ENCODE measurements at regions not wholly inside any gene's neighbourhood (a gene's known extent, or its start where the extent isn't known, plus 50 kb on each side); places are given as distances from the start of the nearest gene placed in this dataset.

DNA sequence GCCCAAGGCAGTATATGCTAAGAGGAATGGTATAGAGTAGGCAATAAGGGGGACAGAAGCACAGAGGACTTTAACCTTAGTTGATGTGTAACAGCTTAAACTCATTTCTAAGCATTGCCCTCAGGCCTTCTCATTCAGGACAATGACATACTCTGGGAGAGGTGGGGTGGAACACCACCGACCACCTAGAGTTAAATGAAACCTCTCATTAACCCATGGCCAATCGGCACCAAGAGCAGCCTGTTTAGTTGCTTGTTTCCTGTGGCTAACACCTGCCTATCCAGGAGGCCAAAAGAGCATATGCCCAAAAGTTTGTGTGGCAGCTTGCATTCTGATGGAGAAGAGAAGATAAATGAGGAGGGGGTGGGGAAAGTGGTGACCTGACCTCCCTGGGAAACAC, 50.0 kb downstream of the PABIR2 start:
- DNase-seq (ENCODE audit: low read depth) = no peak

DNA sequence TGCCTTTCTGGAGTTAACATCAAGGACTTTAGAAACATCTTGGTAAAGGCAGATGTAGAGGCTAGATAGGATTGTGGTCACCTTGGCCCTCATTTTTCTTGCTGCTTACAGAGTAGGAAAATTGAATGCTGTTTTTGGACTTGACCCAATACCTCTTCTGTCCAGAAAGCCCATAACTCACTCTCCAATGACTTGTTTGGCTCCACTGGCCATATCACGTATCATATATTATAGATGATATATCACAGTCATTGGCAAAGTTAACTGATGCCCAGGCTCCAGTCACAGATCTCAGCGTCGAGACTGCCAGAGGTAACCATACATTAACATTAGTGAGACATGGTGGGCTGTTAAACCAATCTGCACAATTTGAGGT, 50.6 kb downstream of the PABIR2 start:
- no peak for DNase-seq (ENCODE audit: low read depth)

DNA sequence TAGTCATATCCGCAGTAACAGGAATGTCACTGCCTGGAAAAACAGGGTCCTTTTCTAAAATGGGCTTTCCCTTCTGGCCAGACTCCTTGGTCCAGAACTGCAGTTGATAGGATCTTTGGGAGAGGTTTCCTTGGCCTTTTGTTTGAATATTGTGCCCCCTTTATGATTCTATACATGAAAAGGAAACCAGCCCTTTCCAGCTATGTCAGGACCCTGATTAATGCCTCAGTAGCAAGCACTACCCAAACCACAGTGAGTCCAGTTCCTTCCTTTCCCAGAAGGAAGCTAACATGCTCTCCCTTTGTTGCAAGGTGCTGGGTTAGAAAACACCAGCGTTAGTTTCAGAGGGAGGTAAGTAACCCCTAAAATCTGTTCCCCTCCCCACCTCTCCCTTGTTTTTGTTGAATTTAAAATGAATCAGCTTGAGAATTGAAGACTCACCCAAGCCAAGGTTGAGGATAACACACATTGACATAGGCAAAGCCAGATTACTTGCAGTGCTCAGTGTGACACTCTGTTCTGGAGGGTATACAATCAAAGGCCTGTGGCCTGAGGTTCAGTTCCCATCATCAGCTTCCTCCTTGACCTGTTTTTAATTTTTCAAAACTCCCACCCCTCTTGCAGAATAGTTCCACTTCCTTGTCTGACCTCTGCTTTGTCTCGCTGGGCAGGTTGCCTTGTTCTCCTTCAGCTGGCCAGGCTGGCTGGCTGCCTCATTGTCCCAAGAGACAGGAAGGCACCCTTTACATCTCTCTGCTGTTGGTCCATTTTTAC, 51.2 kb downstream of the PABIR2 start:
- DNase-seq (ENCODE audit: low read depth) = no peak

DNA sequence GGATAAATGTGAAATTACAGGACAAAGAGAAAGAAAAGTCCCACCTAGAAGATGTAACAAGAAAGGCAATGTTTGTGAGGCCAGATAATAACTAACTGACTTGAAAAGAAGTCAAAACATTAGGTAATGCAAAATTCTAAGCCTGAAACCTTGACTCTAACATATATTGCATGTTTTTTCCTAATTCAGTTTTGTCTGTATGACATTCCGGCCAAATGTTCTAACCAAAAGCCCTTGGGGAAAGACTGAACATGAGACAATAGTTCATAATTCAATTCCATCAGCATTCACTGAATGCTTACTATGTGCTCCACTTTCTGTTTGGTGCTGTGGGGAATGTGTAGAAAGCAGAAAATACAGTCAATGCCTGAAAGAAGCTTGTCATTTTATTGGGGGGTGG, 53.9 kb downstream of the PABIR2 start:
- no peak for DNase-seq (ENCODE audit: low read depth)

DNA sequence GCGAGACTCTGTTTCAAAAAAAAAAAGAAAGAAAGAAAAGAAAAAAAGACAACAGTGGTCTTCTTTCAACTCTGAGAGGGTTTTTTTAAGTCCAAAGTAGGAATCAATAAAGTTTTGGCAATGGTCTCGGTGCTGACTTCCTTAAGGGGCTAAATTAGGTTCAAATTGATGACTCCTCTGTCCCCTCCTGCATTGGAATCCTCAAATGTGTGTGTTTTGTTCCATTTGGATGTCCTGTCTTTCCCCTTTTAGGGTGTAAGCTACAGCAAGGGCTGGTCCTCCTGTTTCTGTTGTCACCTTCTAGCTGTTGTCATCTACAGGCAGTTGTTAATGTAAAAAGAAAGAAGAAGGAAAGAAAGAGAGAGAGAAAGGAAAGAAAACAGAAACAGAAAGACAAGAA, 54.4 kb downstream of the PABIR2 start:
- no peak for DNase-seq (ENCODE audit: low read depth)

DNA sequence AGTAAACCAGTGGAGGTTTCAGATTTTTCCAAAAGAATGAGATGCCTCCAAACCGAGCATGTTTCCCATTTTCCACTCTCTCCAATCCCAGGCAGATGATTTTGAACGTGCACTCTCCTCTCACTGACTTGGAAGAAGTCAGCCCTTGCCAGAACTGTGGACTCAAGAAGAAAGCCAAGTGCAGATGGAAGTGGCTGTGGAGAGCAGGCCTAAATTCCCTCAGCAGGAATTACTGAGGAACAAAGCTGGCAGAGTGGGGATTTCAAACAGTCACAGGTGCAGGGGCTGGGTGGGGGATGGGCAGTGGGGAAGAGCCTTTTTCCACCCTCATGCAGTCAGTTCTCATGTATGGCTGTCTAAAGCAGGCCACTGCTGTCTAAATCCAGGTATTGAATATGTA, 55.3 kb downstream of the PABIR2 start:
- DNase-seq (ENCODE audit: low read depth) = no peak

DNA sequence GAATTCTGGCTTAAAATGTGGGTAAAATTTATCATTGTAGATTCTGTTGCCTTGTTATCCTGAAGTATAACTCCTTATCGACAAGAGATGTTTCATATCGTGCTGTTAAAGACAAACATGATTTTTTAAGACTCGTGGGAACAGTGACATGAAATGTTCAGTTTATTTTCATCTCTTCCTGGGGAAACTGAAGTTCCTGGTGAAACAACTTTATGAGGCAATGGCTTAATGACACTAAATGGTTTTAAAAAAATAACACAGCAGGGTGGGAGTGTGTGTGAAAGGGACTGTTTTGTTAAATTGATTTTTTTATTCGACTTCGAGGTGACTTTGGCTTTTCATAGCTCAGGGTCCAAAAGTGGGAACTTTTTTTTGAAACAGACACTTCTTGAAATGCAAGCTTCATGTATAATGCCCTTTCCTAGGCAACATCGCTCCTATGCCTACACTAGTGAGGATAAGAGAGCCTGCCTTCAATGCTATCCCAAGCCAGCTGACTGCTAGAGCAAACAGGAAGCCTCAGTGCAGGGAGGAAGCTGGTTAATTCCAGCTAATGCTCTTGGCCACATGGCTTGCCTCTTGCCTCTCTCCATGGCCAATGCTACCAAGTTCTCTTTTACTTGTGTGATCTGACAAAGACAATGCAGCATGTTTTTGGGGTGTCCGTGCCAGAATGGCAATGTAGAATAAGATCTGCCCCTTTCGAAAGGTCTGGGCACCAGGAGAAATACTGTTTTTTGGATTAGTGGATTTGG, 57.8 kb downstream of the PABIR2 start:
- no peak for DNase-seq (ENCODE audit: low read depth)

DNA sequence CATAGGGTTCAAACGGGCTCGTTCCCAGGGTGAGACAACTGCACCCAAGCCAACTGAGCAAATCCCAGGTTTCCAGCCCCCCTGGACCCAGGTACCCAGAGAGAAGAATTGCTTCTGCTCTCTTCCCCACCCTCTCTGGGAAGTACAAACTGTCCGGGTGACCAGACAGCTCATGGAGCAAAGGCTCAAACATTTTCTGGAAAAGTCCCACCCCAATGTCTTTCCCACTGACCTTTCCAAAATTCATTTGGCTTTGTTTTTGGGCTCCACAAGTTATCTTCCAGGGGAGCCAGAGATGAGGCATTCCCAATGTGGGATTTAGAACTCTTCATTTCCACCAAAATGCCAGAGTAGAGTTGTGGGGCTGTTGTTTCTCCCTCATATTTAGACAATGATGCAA, 58.6 kb downstream of the PABIR2 start:
- no peak for DNase-seq (ENCODE audit: low read depth)

DNA sequence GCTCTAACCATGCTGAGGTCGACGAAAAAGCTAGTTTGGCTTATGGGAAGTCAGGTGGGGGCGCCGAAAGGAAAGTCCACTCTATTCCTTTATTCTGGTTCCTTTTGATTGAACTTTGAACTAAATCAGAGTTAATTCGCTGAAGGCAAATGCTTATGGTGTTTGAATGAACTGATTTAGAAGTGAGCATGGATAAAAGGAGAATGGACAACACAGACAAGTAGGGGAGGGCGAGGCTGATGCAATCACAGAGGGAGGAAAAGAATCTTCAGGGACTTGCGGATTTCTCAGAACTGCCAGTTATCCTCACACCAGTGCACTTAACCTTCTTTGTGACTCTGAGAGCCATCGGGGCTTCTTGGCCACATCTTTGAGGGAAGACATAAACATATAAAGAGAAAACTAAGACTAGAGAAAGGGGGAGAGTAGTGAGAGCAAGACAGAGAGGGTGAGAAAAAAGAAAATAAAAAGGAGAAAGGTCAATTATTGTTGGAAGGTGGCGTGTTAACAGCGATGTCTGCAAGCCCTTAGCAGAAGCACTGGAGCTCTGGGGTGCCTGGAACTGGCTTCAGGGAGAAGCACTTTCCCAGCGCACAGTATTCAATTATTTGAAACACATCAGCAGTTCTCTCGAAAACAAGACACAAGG, 59.2 kb downstream of the PABIR2 start:
- DNase-seq (ENCODE audit: low read depth) = no peak

DNA sequence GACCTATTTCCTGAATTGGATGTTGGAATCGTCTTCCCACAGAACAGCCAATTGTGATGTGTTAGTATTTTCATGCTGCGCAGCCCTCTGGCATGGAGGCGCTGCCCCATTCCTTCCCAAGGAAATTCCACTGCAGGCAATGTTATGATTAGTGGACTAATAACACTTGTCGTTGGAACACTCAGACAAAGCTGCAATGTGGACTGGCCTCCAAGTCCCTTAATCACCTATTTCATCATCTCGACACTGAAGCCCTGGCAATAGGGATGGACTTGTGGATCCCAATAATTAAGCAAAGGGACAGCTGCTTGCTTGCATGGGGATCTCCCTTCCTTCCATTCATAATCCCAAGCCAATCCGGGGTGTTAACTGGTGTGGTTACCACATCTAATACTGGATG, 59.9 kb downstream of the PABIR2 start:
- DNase-seq (ENCODE audit: low read depth) = no peak

DNA sequence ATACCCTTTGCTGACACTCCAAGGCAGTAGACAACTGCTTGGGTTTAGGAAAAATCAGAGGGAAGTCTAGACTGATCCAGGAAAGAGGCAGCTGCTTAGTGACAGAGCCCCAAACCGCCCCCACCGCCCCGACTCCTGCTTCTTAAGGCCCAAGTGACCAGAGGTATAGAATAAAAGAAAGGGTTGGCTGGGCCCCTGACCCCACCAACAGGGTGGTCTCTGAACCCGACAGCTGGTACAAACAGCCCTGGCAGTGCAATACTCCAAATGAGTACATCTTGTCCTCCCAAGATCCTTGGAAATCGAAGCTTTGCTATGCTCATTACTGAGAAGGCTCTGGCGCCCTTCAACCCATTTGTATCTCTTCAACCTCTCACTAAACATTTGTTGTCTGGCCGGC, 60.6 kb downstream of the PABIR2 start:
- DNase-seq (ENCODE audit: low read depth) = no peak

DNA sequence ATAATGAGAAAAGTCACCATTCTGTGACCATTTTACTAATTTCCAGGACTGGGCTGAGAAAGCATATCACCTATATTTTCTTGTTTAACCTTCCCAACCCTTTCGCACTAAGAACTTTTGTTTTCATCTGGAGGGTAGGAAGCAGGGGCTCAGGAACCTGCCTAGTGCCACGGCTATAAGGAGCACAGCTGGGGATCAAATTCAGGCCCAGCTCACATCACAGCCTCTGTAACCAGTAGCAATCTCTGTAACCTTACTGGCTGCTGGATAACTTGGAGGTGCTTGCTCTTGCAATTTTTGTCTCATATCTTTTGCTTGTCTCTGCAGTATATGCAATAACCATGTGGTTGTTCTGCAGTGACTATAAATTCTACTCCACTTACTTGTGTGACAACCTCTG, 62.0 kb downstream of the PABIR2 start:
- DNase-seq (ENCODE audit: low read depth) = no peak

DNA sequence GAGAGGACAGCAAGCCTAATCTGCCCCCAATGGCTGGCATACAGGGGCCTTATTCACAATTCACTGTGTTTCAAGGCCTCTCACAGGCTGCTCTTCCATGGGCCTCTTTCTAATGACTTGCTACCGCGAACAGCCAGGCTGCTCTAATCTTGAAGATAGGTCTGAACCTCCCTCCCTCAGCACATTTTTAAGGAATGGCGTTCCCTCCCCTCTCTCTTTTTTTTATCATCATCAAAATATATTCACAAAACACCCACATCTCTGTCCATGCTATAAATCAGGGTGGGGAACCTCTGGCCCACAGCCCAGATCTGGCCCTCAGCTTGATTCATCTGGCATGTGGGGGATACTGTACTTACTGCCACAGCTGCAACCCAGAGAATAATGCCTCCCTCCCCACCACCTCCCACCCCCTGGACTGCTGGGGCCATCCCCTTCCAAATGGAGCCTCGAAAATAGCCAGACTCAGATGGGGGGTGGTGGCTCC, 62.5 kb downstream of the PABIR2 start:
- DNase-seq (ENCODE audit: low read depth) = peak; percentile 3

DNA sequence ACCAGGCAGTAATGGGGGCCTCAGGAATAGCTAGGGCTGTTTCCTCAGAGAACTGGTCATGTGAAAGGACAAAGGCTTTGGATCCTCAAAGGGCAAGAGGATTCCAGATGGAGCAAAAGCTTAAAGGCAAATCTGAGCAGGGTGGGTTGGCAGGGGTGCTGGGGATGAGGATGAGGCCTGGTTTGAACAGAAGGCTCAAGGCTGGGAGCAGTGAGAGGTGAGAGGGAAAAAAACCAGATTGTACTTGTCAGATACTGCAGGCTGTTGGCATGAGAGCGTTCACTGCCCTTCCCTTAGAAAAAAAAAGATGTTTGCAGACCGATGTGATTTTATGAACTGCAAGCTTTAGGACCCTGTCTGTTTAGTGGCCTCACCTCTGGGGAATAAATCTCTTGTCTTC, 63.4 kb downstream of the PABIR2 start:
- DNase-seq (ENCODE audit: low read depth) = no peak

DNA sequence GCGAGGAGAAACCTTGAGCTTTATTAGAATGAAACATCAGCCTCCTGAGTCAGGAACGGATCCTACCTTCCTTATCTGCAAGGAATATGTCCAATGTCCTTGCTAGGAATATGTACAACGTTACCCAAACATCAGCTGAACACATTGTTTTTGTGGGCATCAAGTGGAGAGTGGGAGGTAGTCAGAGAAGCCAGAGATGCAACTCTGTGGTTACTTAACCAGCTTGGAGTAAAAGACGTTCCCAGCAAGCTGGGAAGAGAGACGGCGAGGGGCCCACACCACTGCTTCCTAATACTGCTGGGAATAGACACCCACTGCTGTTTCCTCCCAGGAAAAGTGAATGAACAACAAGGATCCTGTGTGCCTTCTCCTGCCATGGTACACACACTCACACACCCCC, 64.3 kb downstream of the PABIR2 start:
- no peak for DNase-seq (ENCODE audit: low read depth)

DNA sequence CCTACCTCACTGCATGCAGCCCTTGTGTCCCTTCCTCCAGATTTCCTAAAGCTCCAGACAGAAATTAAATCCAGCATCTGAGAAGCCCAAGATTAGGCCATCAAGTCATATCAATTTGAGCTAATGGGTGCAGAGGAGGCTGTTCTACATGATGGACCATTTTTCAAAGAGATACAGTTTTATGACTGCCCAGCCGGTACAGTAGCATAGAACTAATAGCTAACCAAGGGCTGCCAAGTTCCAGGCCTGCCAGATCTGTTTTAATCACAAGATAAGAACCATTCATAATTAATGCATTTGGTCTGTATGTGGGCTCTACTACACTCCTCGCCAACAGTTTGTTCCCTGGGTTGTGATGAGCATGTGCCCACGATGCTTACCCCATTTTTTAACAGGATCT, 64.9 kb downstream of the PABIR2 start:
- DNase-seq (ENCODE audit: low read depth) = no peak

DNA sequence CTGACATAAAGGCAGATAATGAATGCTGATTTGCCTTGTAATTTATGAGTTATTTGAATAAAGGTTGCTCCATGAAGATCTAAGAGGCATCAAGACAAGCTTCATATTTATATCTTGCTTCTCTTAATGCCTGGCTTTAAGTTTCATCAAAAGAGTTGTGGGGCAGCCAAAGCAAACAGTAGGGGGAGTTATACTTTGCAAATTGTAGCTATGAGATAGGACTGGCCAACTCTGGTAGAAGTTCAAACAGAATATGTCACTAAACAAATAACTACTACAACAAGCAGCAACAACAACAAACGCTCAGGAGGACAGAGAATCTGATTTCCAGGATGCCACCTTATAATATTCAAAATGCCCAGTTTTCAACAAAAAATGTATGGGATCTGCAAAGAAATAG, 69.1 kb upstream of the PLAC1 start:
- DNase-seq (ENCODE audit: low read depth) = no peak

DNA sequence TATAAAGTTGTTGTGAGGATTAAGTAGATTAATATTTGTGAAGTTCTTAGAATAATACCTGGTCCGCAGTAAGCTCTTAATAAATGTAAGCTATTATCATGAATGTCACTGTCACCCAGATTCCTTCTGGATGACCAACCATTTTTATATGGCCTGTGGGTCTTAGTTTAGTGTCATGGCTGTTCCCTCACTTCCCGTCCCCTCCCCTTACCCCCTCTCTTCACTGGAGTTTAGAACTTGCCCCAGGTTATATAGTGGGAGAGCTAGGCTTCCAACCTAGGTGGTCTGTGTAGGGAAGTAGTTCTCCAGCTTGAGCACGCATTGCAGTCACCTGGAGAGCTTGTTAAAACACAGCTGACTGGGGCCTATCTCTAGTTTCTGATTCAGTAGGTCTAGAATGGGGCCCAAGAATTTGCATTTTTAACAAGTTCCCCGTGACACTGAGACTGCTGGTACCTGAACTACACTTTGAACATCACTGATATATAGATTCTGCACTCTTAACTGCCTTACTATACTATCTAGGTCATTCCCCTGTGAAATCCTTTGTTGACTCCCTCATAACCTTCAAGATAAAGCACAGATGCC, 66.9 kb upstream of the PLAC1 start:
- no peak for DNase-seq (ENCODE audit: low read depth)

DNA sequence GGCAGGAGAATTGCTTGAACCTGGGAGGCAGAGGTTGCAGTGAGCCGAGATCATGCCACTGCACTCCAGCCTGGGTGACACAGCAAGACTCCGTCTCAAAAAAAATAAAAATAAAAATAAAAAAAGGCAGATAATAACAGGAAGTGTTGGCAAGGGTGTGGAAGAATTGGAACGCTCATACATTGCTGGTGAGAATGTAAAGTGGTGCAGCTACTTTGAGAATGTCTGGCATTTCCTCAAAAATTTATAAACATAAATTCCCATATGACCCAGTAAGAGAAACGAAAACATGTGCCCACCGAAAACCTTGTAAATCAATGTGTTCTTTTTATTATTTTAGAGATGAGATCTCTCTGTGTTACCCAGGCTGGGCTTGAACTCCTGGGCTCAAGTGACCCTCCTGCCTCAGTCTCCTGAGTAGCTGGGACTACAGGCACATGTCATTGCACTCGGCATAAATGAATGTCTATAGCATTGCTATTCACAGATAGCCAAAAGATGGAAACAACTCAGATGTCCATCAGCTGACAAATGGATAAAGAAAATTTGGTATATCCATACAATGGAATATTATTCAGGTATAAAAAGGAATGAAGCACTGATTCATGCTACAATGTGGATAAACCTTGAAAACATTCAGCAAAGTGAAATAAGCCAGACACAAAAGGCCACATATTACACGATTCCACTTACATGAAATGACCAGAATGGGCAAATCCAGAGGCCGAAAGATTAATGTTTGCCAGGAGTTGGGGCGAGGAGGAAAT, 63.7 kb upstream of the PLAC1 start:
- DNase-seq (ENCODE audit: low read depth) = peak; percentile 52

DNA sequence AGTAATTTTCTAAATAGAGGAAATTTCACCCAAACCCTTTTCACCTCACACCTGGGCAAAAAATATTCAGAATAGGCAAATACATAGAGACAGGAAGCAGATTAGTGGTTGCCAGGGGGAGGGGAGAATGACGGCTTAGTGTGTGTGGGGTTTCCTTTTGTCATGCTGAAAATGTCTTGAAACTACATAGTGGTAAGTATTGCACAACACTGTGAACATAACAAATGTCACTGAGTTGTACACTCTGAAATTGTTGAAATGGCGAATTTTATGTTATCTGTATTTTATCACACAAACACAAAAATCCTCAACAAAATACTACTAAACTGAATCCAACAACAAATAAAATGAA, 60.7 kb upstream of the PLAC1 start:
- DNase-seq (ENCODE audit: low read depth) = peak; percentile 53

DNA sequence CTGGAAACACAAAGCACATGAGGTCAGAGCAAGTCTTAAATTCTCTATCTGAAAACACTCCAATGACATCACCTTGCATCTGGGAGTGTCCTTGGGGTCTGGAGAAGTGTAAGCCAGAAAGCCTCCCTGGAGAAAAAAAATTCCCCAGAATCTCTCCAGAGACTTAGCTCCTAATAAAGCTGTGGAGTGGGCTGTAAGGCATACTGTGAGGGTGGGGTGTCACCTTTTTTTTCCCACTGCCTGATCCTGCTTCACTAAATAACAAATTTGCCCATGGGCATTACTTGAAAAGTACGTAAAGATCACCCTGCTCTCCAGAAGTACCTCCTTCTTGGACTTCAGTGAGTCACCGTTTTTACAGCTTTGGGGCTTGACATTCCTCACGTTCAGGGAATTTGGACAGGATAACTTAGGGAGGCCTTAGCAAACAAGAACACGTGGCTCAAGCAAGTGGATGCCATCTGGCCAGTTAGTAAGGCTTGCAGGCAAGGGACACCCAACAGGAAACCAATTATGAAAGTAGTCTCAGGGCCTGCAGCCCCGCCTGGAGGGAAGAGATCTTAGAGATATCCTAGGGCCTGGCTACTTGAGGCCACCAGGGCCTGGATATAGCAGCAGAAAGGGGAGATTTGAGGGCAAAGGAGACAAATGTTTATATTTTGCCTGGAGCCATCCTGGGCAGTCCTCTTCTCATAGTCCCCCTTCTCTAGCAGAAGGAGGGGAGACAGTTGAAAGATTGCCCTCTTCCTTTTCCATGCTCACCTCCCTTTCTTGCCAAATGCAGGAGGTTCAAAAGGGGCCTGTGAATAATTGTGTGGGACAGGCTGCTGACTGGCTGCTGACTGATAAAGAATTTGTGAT, 60.1 kb upstream of the PLAC1 start:
- DNase-seq (ENCODE audit: low read depth) = peak; percentile 96
